ENCODE measurements at regions not wholly inside any gene's neighbourhood (a gene's known extent, or its start where the extent isn't known, plus 50 kb on each side); places are given as distances from the start of the nearest gene placed in this dataset.
"Not testable (repeated sequence)": the region's sequence is repeated elsewhere in the genome, so short reads cannot be mapped to it uniquely, and the experiment has no call there.

GRCh38 chr7:68783684-68784083 is 814.6 kb upstream of the AUTS2 start:
- DNase-seq (ENCODE audit: low read depth, low spot score): no peak
- in situ Hi-C loops (cut with HindIII; ENCODE audit: low pct_unique_long_range_greater_than_20kb, low sequenced_read_pairs): no loop called here

- no peak for DNase-seq (ENCODE audit: low read depth, low spot score)
- in situ Hi-C loops (cut with HindIII; ENCODE audit: low pct_unique_long_range_greater_than_20kb, low sequenced_read_pairs): no loop called here
Observed at GRCh38 chr7:68785036-68785435, 813.2 kb upstream of the AUTS2 start.

DNA sequence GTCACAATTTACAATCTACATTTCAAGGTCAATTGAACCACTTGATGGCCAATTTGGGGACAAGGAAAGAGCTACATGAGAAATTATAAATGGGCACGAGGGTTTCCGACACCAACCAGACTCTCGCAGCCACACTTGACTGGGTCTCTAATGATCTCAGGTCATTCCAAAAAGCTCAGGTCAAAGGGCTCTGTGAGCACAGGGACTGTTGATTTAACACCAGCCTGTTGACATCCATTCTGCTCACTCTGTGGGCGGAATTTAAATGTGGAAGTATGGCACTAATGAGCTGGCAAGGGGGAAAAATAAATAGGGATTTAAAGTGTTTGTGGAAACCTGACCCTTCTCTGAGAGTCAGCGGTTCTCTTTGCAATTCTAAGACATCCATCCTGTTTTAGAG is 810.7 kb upstream of the AUTS2 start:
- DNase-seq (ENCODE audit: low read depth, low spot score): no peak
- in situ Hi-C loops (cut with HindIII; ENCODE audit: low pct_unique_long_range_greater_than_20kb, low sequenced_read_pairs): no loop called here

GRCh38 chr7:68788529-68788928 is 809.7 kb upstream of the AUTS2 start:
- DNase-seq (ENCODE audit: low read depth, low spot score); in situ Hi-C loops (cut with HindIII; ENCODE audit: low pct_unique_long_range_greater_than_20kb, low sequenced_read_pairs): not testable (repeated sequence)

DNA sequence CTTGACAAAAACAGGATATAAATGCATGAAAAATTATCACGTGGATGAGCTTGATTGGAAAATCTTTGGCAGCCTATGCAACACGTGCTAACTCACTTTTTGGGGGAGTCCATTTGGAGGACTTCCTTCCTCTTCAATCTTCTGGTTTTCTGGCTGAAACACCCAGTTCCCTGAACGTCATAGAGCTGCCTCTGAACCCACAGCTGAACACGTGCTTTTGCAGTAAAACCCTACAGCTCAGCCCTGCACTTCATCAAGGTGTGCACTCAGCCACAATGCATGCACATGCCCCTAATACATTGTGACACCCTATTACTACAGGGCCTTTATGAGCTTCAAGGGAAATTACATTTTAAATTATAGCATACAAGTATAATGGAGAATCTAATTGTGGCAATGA is 808.7 kb upstream of the AUTS2 start:
- in situ Hi-C loops (cut with HindIII; ENCODE audit: low pct_unique_long_range_greater_than_20kb, low sequenced_read_pairs): no loop called here

DNA sequence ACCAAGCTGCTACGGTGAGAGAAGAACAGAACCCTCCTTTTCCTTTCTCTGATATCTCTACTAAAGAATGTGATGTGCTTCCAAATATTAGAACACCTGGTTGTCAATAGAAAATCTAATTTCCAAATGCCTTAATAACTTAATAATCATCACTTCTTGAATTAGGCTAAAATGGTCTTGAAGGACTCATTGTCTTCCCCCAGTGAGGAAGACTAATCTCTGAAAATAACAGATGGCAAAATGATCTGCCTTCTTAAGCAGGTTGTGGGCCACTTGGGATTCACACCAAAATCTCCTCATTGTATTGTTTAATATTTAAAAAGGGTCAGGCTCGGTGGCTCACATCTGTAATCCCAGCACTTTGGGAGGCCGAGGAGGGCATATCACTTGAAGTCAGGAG is 805.9 kb upstream of the AUTS2 start:
- no peak for DNase-seq (ENCODE audit: low read depth, low spot score)
- in situ Hi-C loops (cut with HindIII; ENCODE audit: low pct_unique_long_range_greater_than_20kb, low sequenced_read_pairs): no loop called here

More for the DNA sequence above, 808.7 kb upstream of the AUTS2 start:
- no peak for DNase-seq (ENCODE audit: low read depth, low spot score)

DNA sequence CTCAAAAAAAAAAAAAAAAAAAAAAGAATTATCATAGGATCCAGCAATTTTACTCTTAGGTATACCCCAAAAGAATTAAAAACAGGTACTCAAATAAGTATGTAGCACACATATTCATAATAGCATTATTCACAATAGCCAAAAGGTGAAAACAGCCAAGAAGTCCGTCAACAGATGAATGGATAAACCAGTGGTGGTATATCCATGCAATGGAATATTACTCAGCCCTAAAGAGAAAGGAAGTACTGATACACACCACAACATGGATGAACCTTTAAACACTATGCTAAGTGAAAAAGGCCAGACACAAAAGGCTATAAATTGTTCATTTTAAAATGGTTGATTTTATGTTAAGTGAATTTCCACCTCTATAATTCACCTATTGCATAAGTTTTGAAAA is 804.8 kb upstream of the AUTS2 start:
- no peak for DNase-seq (ENCODE audit: low read depth, low spot score)
- in situ Hi-C loops (cut with HindIII; ENCODE audit: low pct_unique_long_range_greater_than_20kb, low sequenced_read_pairs): no loop called here

GRCh38 chr7:68800316-68800715 is 798.0 kb upstream of the AUTS2 start:
- DNase-seq (ENCODE audit: low read depth, low spot score): no peak
- in situ Hi-C loops (cut with HindIII; ENCODE audit: low pct_unique_long_range_greater_than_20kb, low sequenced_read_pairs): no loop called here

GRCh38 chr7:68805159-68805558 is 793.1 kb upstream of the AUTS2 start:
- no peak for DNase-seq (ENCODE audit: low read depth, low spot score)
- in situ Hi-C loops (cut with HindIII; ENCODE audit: low pct_unique_long_range_greater_than_20kb, low sequenced_read_pairs): no loop called here

DNA sequence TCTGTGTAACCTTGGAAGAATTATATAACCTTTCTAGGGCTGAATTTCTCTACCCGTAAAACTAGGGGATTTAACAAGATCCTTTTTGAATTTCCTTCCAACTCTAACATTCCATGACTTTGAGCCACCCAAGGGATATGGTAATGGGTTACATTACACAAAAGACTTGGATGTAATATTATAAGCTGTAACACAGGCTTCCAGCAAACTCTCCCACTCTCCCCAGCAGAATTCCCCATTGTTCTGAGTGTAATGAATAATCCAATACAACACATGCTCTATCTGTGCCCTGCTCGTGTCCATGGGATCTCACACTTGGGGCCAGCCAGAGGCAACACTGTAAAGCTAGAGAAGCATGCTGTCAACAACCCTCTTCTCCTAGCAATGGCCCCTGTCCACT is 790.6 kb upstream of the AUTS2 start:
- in situ Hi-C loops (cut with HindIII; ENCODE audit: low pct_unique_long_range_greater_than_20kb, low sequenced_read_pairs): no loop called here
- DNase-seq (ENCODE audit: low read depth, low spot score): no peak

DNA sequence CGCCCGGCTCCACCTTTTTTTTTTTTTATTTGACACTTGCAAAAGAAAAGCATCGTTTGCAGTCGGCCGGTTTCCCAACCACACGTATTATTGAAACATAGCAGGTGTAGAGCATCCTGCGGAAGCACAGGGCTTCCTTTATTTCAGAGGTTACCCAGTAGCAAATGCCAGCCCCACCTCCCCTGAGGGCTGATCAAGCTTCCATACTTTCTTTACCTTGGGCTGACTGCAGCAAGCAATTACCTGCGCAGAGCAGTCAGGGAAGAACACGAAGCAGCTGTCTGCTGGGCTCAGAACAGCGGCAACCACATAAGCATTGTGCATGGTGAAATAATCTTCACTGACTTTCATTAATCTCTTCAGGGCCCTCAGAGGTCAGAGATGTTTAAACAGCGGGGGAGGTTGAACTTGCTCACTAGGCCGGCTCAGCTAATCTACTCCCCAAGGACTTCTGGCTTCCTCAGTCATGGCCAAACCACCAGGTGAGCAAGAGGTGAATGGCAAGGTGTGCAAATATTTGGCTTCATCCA is 784.7 kb upstream of the AUTS2 start:
- in situ Hi-C loops (cut with HindIII; ENCODE audit: low pct_unique_long_range_greater_than_20kb, low sequenced_read_pairs): no loop called here
- no peak for DNase-seq (ENCODE audit: low read depth, low spot score)

DNA sequence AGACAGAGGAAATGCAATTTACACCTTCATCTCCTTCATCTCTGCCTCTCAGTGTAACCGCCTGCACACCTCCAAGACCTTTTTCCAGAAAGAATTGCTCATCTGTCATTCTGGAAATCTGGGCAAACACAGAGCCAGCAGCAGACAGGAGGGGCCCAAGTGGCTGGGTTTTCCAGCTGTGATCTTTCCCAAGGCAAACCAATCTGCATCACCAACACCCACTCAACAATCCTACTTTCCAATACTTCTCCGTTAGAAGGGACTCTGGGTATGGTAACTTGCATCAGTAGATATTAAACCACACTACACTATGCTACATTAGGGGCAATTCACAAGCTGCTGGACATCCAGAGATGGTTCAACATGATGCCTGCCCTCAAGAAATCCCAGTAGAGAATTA is 781.8 kb upstream of the AUTS2 start:
- DNase-seq (ENCODE audit: low read depth, low spot score): no peak
- in situ Hi-C loops (cut with HindIII; ENCODE audit: low pct_unique_long_range_greater_than_20kb, low sequenced_read_pairs): no loop called here

- in situ Hi-C loops (cut with HindIII; ENCODE audit: low pct_unique_long_range_greater_than_20kb, low sequenced_read_pairs): no loop called here
- DNase-seq (ENCODE audit: low read depth, low spot score): no peak
Observed at GRCh38 chr7:68820321-68820720, 778.0 kb upstream of the AUTS2 start.

- DNase-seq (ENCODE audit: low read depth, low spot score): no peak
- in situ Hi-C loops (cut with HindIII; ENCODE audit: low pct_unique_long_range_greater_than_20kb, low sequenced_read_pairs): no loop called here
Observed at GRCh38 chr7:68821846-68822245, 776.4 kb upstream of the AUTS2 start.

DNA sequence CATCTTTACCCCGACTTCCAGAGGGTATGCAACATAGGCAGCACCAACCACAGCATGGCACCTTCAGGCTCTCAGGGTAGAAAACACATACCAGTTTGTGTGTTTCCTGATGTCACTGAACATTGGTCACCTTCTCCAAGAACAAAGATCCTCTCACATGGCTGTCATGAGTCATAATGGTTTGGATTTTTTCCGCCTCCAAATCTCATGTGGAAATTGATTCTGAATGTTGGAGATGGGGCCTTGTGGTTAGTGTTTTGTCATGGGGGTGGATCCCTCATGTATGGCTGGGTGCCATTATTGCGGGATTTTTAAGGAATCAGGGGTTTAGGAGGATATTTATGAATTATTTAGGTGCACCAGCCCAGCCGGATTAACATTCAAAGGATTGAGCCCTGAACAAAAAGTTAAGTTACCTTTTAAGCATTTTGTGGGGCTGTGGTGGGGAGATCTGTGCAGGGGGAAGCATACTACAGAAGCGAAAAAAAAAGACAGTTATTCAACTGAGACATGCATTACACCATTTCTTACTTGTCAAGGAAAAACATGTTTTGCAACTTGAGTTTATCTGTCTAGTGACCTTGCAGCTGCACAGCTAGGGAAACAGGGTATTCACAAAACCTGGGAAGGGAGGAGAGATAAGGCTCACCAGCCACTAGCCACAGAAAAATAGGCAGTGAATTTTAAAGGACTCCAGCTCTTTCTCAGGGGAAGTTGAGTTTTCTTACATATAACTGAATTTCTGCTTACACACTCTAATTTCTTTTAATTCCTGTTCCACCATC is 774.1 kb upstream of the AUTS2 start:
- in situ Hi-C loops (cut with HindIII; ENCODE audit: low pct_unique_long_range_greater_than_20kb, low sequenced_read_pairs): no loop called here
- DNase-seq (ENCODE audit: low read depth, low spot score): no peak

DNA sequence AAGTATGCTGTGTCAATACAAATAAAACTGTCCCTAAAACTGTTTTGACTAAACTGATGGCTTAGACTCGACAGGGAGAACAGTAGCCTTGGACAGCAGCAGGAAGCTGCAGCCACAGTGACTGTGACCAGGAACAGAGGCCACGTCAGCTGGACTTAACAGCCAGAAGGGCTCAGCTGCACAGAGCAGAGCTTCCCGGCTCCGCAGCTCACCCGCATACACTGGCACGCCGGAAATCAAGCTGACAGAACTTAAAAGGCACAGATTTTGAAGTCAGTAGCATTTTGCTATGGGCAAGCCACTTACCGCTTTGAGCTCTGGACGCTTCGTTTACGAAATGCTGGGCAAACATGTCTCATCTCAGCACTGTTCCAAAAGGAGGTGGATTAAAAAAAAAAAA is 769.7 kb upstream of the AUTS2 start:
- in situ Hi-C loops (cut with HindIII; ENCODE audit: low pct_unique_long_range_greater_than_20kb, low sequenced_read_pairs): no loop called here
- DNase-seq (ENCODE audit: low read depth, low spot score): no peak

DNA sequence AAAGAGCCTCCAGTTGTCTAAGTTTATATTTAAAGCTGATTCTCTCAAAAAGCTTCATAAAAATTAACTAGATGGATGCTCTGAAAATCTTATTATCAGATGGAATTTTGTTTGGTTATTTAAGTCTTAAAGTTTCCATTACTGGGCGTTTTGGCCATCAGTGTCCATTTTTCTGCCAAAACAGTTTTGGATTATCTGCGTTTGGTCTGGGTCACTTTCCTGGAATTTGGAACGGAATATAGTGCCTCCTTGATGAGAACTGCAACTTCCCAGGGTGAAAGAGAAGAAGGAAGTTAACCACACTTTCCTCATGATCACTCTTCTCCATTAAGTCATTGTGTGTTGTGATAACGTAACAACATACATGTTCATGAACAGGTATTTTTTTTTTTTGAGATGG is 764.9 kb upstream of the AUTS2 start:
- in situ Hi-C loops (cut with HindIII; ENCODE audit: low pct_unique_long_range_greater_than_20kb, low sequenced_read_pairs): no loop called here

DNA sequence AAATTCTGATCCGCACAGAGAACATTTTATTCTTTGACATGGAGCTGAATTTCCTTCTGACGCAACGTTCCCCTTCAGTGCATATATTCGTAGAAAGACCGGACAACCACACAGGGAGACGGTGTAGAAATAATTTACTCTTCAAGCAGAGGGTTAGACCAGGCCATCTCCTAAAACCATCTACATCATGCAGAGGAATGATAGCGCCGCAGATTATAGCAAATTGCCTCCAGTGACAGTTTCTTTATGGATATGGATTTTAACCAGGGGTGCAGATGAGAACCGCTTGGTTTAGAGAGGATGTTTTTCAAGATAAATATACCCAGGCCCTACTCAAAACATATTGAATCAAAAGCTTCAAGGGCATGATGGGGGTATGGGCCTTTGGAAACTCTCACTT is 759.3 kb upstream of the AUTS2 start:
- in situ Hi-C loops (cut with HindIII; ENCODE audit: low pct_unique_long_range_greater_than_20kb, low sequenced_read_pairs): no loop called here
- DNase-seq (ENCODE audit: low read depth, low spot score): no peak

More for the DNA sequence above, 764.9 kb upstream of the AUTS2 start:
- no peak for DNase-seq (ENCODE audit: low read depth, low spot score)

GRCh38 chr7:68840991-68841390 is 757.3 kb upstream of the AUTS2 start:
- no peak for DNase-seq (ENCODE audit: low read depth, low spot score)
- in situ Hi-C loops (cut with HindIII; ENCODE audit: low pct_unique_long_range_greater_than_20kb, low sequenced_read_pairs): no loop called here
